ENCODE measurements at regions not wholly inside any gene's neighbourhood (a gene's known extent, or its start where the extent isn't known, plus 50 kb on each side); places are given as distances from the start of the nearest gene placed in this dataset.
"Not testable (repeated sequence)": the region's sequence is repeated elsewhere in the genome, so short reads cannot be mapped to it uniquely, and the experiment has no call there.

DNA sequence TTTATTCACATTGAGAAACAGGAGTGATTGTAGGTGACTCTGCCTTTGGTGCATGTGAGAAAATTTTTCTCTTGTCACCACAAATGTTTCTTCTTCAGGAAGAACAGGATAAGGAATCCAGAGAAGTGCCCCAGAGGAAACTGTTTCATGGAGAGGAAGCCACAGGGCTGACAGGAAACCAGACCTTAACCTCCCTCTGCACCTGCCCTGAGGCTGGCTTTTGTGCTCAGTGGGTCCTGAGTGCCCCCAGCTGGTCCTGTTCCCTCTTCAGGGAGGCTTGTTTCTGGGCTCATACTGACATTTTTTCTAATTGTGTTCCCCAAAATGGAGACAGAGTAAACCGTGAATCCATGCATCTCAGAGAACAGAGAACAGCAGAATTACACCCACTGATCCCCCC is 546.3 kb downstream of the GOLGA6L6 start:
- TF ChIP-seq CTCF, POLR2A (IDR thresholded peaks at IDR 0.05): not testable (repeated sequence)
